ENCODE measurements at regions not wholly inside any gene's neighbourhood (a gene's known extent, or its start where the extent isn't known, plus 50 kb on each side); places are given as distances from the start of the nearest gene placed in this dataset.
"Not testable (repeated sequence)": the region's sequence is repeated elsewhere in the genome, so short reads cannot be mapped to it uniquely, and the experiment has no call there.

DNA sequence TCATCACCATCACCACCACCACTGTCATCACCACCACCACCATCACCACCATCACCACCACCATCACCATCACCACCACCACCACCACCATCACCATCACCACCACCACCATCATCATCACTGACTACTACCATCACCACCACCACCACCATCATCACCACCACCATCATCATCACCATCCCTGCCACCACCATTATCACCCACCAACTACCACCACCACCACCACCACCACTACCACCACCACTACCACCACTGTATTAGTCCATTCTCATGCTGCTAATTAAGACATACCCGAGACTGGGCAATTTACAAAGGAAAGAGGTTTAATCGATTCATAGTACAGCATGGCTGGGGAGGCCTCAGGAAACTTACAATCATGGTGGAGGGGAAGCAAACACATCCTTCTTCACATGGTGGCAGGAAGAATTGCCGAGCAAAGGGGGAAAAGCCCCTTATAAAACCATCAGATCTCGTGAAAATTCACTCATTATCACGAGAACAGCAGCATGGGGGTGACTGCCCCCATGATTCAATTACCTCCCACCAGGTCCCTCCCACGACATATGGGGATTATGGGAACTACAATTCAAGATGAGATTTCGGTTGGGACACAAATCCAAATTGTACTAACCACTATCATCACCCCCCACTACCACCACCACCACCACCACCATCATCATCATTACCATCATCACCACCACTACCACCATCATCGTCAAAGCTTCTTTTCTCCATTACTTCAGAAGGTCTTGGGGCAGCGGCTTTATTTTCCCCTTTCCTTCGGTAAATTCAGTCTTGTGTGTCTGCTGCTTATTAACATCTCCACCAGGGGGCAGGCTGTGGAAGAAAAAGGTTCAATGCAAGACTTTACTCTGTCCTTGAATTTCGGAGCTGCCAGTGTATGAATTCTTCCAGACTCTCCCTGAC lies 53.6 kb upstream of the SCAF4 start:
- TF ChIP-seq POLR2A, POLR2AphosphoS5 (IDR thresholded peaks at IDR 0.05): not testable (repeated sequence)
- TF ChIP-seq, protein P1, sequence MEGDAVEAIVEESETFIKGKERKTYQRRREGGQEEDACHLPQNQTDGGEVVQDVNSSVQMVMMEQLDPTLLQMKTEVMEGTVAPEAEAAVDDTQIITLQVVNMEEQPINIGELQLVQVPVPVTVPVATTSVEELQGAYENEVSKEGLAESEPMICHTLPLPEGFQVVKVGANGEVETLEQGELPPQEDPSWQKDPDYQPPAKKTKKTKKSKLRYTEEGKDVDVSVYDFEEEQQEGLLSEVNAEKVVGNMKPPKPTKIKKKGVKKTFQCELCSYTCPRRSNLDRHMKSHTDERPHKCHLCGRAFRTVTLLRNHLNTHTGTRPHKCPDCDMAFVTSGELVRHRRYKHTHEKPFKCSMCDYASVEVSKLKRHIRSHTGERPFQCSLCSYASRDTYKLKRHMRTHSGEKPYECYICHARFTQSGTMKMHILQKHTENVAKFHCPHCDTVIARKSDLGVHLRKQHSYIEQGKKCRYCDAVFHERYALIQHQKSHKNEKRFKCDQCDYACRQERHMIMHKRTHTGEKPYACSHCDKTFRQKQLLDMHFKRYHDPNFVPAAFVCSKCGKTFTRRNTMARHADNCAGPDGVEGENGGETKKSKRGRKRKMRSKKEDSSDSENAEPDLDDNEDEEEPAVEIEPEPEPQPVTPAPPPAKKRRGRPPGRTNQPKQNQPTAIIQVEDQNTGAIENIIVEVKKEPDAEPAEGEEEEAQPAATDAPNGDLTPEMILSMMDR (IDR thresholded peaks at IDR 0.05), result peak; percentile 62 to 77 (median 76)
